ENCODE measurements at regions not wholly inside any gene's neighbourhood (a gene's known extent, or its start where the extent isn't known, plus 50 kb on each side); places are given as distances from the start of the nearest gene placed in this dataset.

DNA sequence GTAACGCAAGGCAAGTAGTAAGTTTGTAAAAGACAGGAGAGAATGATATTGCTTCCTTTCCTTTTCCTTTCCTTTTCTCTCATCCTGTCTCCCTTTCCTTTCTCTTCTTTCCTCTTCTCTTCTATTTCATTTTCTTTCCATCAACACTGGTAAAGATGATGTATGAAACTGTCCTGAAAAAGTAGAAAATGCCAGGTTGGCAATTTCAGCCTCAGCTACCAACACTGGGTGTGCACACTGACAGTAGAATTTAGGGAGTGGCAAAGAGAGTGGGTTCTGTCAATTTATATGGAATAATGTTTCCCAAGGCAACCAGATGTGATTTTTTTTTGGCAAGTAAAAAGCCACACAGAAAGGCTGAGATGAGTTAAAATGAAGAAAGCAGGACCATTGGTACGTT, 155.7 kb upstream of the ZRANB2 start:
- TF ChIP-seq, protein P1, sequence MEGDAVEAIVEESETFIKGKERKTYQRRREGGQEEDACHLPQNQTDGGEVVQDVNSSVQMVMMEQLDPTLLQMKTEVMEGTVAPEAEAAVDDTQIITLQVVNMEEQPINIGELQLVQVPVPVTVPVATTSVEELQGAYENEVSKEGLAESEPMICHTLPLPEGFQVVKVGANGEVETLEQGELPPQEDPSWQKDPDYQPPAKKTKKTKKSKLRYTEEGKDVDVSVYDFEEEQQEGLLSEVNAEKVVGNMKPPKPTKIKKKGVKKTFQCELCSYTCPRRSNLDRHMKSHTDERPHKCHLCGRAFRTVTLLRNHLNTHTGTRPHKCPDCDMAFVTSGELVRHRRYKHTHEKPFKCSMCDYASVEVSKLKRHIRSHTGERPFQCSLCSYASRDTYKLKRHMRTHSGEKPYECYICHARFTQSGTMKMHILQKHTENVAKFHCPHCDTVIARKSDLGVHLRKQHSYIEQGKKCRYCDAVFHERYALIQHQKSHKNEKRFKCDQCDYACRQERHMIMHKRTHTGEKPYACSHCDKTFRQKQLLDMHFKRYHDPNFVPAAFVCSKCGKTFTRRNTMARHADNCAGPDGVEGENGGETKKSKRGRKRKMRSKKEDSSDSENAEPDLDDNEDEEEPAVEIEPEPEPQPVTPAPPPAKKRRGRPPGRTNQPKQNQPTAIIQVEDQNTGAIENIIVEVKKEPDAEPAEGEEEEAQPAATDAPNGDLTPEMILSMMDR (IDR thresholded peaks at IDR 0.05), result no peak
- TF ChIP-seq POLR2A (IDR thresholded peaks at IDR 0.05; ENCODE audit: low read depth) (no peak), POLR2AphosphoS5 (IDR thresholded peaks at IDR 0.05) (no peak)
